Dedifferentiated amniotic fluid mesenchymal stem cell (primary cell): ENCODE measurements at regions not wholly inside any gene's neighbourhood (a gene's known extent, or its start where the extent isn't known, plus 50 kb on each side); places are given as distances from the start of the nearest gene placed in this dataset.

Source experiments
- DNase-seq: peaks from one replicate; pipeline ENCODE4 v3.0.0-alpha.2; 2016; ENCODE audit errors: extremely low spot score

- DNase-seq = no peak
Measured at GRCh38 chr12:111012918-111013317, 92.5 kb upstream of the MYL2 start.

DNA sequence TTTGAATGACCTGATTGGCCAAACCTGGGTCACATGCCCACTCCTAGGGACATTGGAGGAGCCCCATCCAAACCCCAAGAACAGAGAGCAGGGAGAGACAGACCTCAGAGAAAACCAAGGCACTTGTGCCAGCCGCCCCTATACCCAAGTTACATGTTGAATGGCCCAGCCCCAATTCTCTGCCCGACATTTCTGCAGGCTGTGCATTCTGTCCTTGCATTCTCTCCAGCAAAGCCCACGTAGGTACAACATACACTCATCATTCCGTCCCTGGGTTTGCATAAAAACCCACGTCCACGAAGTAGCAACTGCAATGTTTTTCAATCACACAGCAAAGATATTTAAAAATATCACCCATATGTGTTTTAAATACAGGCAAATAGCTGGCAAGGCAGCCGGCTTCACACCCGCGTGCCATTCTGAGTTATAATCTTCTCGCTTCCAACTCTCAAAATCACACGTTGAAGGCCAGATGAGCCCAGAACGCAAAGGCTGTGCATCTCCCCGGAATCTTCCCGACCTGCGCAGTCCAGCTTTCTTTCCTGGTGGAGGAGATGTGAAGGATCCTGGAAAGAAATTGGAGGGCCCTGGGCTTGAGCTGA is 91.7 kb upstream of the MYL2 start:
- DNase-seq = no peak

DNA sequence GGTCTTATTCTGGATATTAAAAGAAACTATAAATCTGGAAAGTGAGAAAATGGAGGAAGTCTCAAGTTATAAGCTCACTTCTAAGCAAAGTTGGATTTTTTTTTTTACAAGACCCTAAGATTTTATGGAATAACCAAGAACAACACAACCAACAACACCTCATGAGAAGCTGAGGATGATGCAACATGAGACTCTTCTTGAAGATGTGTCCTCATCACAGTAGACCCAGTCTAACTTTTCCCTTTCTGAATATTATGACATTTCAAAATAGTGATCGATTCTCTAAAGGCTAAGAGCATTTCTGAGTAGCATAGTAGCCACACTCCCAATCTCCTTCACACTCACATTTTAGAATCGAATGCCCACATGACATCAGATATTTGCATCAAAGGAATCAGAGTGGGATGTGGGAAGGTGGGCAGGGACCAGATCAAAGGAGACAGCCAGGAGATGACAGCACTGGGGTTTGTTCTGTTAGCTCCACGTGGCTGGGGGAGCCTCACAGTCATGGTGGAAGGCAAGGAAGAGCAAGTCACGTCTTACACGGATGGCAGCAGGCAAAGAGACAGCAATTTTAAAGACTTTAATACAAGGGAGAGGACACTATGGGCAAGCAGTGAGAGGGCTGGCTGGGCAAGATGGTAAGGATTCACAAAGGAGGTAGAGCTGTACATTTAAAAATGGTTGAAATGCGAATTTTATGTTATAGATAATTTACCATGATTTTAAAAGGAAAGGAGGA is 90.7 kb upstream of the MYL2 start:
- DNase-seq = no peak

- no peak for DNase-seq
Measured at GRCh38 chr12:111010061-111010460, 89.7 kb upstream of the MYL2 start.

DNA sequence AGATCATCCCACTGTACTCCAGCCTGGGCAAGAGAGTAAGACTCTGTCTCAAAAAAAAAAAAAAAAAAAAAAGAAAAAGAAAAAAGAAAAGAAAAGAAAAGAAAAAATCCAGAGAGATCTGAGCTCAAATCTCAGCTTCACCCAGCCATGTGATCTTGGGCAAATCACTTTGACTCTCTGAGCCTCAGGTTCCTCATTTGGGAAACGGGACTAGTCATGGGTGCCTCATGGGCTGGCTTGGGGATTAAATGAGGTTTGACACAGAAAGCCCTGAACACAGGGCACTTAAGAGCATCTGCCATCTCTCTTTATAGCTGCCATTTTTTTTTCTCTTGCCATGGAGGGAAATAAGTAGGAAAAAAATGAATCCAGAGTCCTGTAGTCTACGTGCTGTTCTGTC is 86.2 kb upstream of the MYL2 start:
- no peak for DNase-seq

DNA sequence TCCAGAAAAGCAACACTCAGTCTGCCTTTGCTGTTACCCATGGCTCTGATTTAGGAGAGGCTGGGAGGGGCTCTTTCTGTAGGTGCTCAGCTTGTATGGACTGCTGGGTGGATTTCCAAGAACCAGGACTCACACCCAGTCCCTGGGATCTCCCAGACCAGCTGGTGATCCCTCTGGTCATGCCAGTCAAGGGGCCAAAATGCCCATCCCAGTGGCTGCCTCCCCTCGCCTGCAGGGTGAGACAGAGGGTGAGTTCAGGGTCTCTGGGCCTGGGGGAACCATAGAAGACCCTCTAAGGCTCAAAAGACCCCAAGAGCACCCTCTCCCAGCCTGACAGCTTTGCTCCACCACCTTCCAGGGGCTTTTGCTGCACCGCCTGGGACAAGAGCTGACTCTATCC is 78.6 kb upstream of the MYL2 start:
- DNase-seq = no peak

- DNase-seq = no peak
Measured at GRCh38 chr12:110998165-110998564, 77.8 kb upstream of the MYL2 start.

GRCh38 chr12:110996415-110996814 is 76.0 kb upstream of the MYL2 start:
- DNase-seq = no peak

GRCh38 chr12:110995615-110996014 is 75.2 kb upstream of the MYL2 start:
- no peak for DNase-seq

GRCh38 chr12:110995016-110995415 is 74.6 kb upstream of the MYL2 start:
- DNase-seq = no peak

DNA sequence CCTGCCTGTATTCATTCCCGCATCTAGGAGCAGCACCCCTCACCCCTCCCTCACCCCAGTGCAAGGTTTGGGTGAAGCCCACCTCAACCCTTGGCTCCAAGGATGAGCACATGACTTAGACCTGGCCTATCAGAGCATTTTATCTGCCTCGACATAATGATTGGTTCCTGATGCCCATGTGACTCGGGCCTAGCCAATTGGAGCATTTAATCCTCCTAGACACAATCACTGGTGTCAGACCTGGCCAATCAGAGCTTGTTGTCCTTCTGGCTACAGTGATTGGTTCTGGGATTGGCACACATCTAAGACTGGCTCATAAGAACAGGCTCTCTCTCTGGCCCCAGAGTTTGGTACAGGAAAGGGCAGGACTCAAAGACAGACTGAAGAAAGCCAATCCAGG is 73.1 kb upstream of the MYL2 start:
- no peak for DNase-seq

DNA sequence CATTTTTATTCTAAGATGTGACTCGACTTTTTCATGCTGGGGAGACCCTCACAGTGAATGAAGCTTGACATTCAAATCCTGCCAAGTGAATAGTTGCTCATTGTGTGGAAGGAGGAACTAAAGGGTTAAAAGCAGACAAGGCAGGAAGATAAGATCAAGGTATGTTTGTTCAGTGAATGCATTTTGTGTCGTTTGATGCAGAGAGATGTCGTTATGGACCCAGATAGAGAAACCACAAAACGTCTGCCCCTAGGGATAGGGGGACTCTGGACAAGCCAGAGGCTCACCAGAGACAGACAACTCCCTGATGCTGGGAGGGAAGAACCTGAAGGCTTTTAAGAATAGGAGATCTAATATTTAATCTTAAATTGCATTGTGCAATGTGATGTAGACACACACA is 72.5 kb upstream of the MYL2 start:
- DNase-seq = no peak

DNA sequence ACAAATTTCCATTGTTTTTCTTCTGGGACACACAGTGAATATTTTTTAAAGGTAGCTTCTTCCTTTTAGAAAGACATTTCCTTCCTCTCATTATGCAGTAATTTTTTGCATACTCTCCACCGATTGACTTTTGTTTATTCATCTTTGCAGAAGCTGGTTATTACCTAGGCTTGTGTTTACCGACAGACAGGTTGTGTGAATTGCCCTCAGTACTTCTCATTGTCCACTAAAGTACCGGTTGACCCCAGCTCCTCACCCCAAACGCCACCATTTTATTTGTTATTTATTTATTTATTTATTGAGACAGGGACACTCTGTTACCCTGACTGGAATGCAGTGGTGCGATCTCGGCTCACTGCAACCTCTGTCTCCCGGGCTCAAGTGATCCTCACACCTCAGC is 63.4 kb upstream of the MYL2 start:
- DNase-seq = no peak

DNA sequence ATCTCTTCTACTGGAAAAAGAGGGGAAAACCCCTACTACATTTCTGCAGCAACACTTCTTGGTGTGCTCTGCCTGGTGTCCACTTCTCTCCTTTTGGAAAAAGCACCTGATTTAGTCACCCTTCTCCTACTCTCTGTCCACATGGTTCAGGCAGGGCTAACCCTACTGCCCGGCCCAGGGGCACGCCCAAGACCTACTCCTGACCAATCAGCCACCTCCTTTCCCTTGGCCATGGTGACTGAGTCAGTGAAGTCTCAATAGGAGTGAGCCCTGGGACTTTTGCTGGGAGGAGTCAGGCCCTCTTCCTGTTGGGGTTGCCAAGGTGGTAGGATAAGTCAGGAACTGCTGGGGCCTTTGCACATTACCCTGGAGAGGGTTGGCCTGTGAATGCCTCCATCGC is 52.5 kb upstream of the MYL2 start:
- DNase-seq = no peak

DNA sequence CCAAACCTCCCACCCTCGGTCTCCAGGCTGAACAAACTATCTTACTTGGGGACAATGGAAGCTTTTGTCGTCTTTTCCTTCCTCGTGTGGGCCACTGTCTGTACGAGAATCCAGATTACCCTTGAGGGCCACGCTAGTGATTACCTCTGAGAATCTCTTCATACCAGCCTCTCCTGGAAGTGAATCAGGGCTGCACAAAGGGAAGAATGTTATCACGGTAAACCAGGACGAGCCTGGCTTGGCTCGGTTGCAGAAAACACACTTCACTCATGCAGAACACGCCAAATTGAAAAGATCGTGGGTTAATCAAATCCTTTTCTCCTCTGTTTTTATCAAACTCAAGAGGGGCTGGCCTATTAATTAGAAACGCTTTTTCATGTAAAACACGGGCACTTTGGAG is 51.6 kb upstream of the MYL2 start:
- DNase-seq = no peak

GRCh38 chr12:110971189-110971920 is 51.0 kb upstream of the MYL2 start:
- DNase-seq = no peak
